Hematopoietic multipotent progenitor cell treated with erythropoietin and hydrocortisone succinate and interleukin-3 and kit ligand, for 17 days (in vitro differentiated cells): ENCODE measurements at regions not wholly inside any gene's neighbourhood (a gene's known extent, or its start where the extent isn't known, plus 50 kb on each side); places are given as distances from the start of the nearest gene placed in this dataset.

ENCODE experiments used
- DNase-seq: peaks from one replicate; pipeline ENCODE4 v3.0.0-alpha.2; 2015; ENCODE audit warnings: low spot score

- no peak for DNase-seq
Measured at GRCh38 chr21:17979763-17980162, 160.6 kb upstream of the C21orf91 start.

- DNase-seq: no peak
Measured at GRCh38 chr21:17978895-17979294, 159.7 kb upstream of the C21orf91 start.

GRCh38 chr21:17976691-17977090 is 157.5 kb upstream of the C21orf91 start:
- no peak for DNase-seq

GRCh38 chr21:17976139-17976538 is 157.0 kb upstream of the C21orf91 start:
- no peak for DNase-seq

- DNase-seq: no peak
Measured at GRCh38 chr21:17967319-17967718, 148.2 kb upstream of the C21orf91 start.

- DNase-seq: no peak
Measured at GRCh38 chr21:17964716-17965115, 145.6 kb upstream of the C21orf91 start.

GRCh38 chr21:17964199-17964598 is 145.0 kb upstream of the C21orf91 start:
- DNase-seq: no peak

- no peak for DNase-seq
Measured at GRCh38 chr21:17950591-17950990, 131.4 kb upstream of the C21orf91 start.

- no peak for DNase-seq
Measured at GRCh38 chr21:17949421-17949820, 130.3 kb upstream of the C21orf91 start.

- DNase-seq: no peak
Measured at GRCh38 chr21:17947531-17947930, 128.4 kb upstream of the C21orf91 start.

- DNase-seq: no peak
Measured at GRCh38 chr21:17931080-17931479, 111.9 kb upstream of the C21orf91 start.

GRCh38 chr21:17930093-17930492 is 110.9 kb upstream of the C21orf91 start:
- DNase-seq: no peak

GRCh38 chr21:17929510-17929909 is 110.4 kb upstream of the C21orf91 start:
- no peak for DNase-seq

GRCh38 chr21:17925899-17926298 is 106.7 kb upstream of the C21orf91 start:
- no peak for DNase-seq

- DNase-seq: peak; percentile 53
Measured at GRCh38 chr21:17925000-17925610, 105.9 kb upstream of the C21orf91 start.

GRCh38 chr21:17921579-17922530 is 102.7 kb upstream of the C21orf91 start:
- no peak for DNase-seq

GRCh38 chr21:17915976-17916375 is 96.8 kb upstream of the C21orf91 start:
- DNase-seq: no peak

- no peak for DNase-seq
Measured at GRCh38 chr21:17911628-17912027, 92.5 kb upstream of the C21orf91 start.

GRCh38 chr21:17903929-17904639 is 84.9 kb upstream of the C21orf91 start:
- DNase-seq: no peak

GRCh38 chr21:17903029-17903806 is 84.1 kb upstream of the C21orf91 start:
- DNase-seq: peak; percentile 9

GRCh38 chr21:17901458-17902079 is 82.4 kb upstream of the C21orf91 start:
- no peak for DNase-seq
